Esophagus muscularis mucosa (tissue), 4 donors: ENCODE measurements at regions not wholly inside any gene's neighbourhood (a gene's known extent, or its start where the extent isn't known, plus 50 kb on each side); places are given as distances from the start of the nearest gene placed in this dataset.

Source experiments
- DNase-seq: peaks from one replicate; pipeline ENCODE4 v3.0.0-alpha.2; 2017; ENCODE audit errors: extremely low spot score
- H3K27ac ChIP-seq, 4 donors: fragments of 200-600 bp; sonication (generic); replicated peaks in 1 of 4; 1 replicate in 3 of 4; 2 replicates in 1 of 4; pipeline ENCODE4 v1.5.1; 2016 to 2019; ENCODE audit warnings: mild to moderate bottlenecking in 1 of 4
- H3K27me3 ChIP-seq, 4 donors: fragments of 200-600 bp; sonication (generic); one replicate each; pipeline versions ENCODE4 v1.5.1 to v1.6.0; 2016 to 2019
- H3K36me3 ChIP-seq, 4 donors: fragments of 200-600 bp; sonication (generic); one replicate each; pipeline ENCODE4 v1.5.1; 2016 to 2019
- H3K4me1 ChIP-seq, 4 donors: fragments of 200-600 bp; sonication (generic); one replicate each; pipeline ENCODE4 v1.5.1; 2016 to 2019
- H3K4me3 ChIP-seq, 4 donors: fragments of 200-600 bp; sonication (generic); 1 replicate in 2 of 4; 2 replicates in 2 of 4; pipeline ENCODE4 v1.5.1; 2016 to 2019; ENCODE audit warnings: mild to moderate bottlenecking in 4 of 4, moderate library complexity in 1 of 4
- H3K9me3 ChIP-seq, 4 donors: fragments of 200-600 bp; sonication (generic); 1 replicate in 3 of 4; 2 replicates in 1 of 4; pipeline ENCODE4 v1.5.1; 2016 to 2019
- CTCF ChIP-seq, 3 experiments: fragments of 200-600 bp in 2 of 3; fragments of 450-650 bp in 1 of 3; sonication (generic) in 2 of 3; IDR thresholded peaks; one replicate each; pipeline ENCODE4 v1.5.1; 2017 to 2019; ENCODE audit warnings: antibody characterized with exemption in 3 of 3, mild to moderate bottlenecking in 2 of 3, moderate library complexity in 1 of 3
- EP300 ChIP-seq: sonication (generic); formaldehyde crosslinking; IDR thresholded peaks from one replicate; pipeline ENCODE4 v1.6.1; 2017; ENCODE audit warnings: antibody characterized with exemption
- POLR2A ChIP-seq: fragments of 450-650 bp; IDR thresholded peaks from one replicate; pipeline ENCODE4 v1.6.1; 2017; ENCODE audit warnings: antibody characterized with exemption, moderate library complexity, mild to moderate bottlenecking, low read depth
- POLR2AphosphoS5 ChIP-seq, 2 donors: sonication (generic); formaldehyde crosslinking; IDR thresholded peaks; one replicate each; pipeline ENCODE4 v1.6.1; 2017; ENCODE audit warnings: antibody characterized with exemption in 2 of 2
- WGBS: methylation state at CpG from one replicate; pipeline ENCODE4 v1.1.5; 2018; 5-methylcytosine and 5-hydroxymethylcytosine counted together
- intact Hi-C: fragments of 100-400 bp; cut with DNase I; formaldehyde crosslinking; loops from one replicate; pipeline ENCODE4 v1.15.1; 2023

GRCh38 chr9:115943431-115944165 lies 210.0 kb upstream of the PAPPA start:
- no peaks in the 10 kb centered on the region for H3K9me3 ChIP-seq
- no peaks in the 10 kb centered on the region for H3K36me3 ChIP-seq
- TF ChIP-seq EP300 (no peak), POLR2AphosphoS5 (IDR thresholded peaks at IDR 0.05) (no peak), POLR2A (no peak), CTCF (IDR thresholded peaks at IDR 0.05) (no peak)
- H3K4me3 ChIP-seq: no peak overlapping the region
- intact Hi-C loops: no loop called here
- no peak for DNase-seq
- peaks cover 6 to 13% (median 9%) of the 10 kb centered on the region in 4 donors for H3K4me1 ChIP-seq
- no peaks in the 10 kb centered on the region for H3K27me3 ChIP-seq
- H3K27ac ChIP-seq: peak overlapping the region; percentile 42 to 73 (median 57)

- H3K9me3 ChIP-seq: no peaks in the 10 kb centered on the region
- peaks cover 6 to 13% (median 9%) of the 10 kb centered on the region in 4 donors for H3K4me1 ChIP-seq
- no peak overlapping the region for H3K4me3 ChIP-seq
- intact Hi-C loops: no loop called here
- H3K36me3 ChIP-seq: no peaks in the 10 kb centered on the region
- peak; percentile 95 for DNase-seq
- peak overlapping the region; percentile 46 to 73 (median 64) for H3K27ac ChIP-seq
- no peaks in the 10 kb centered on the region for H3K27me3 ChIP-seq
- TF ChIP-seq CTCF (IDR thresholded peaks at IDR 0.05) (no peak), EP300 (peak; percentile 79), POLR2A (no peak), POLR2AphosphoS5 (IDR thresholded peaks at IDR 0.05) (peak; percentile 65 to 72)
- WGBS: 55% methylated on average over 10 of the region's 10 CpGs
These were observed 209.2 kb upstream of the PAPPA start for GRCh38 chr9:115944166-115944948.

GRCh38 chr9:115945009-115945431 lies 208.6 kb upstream of the PAPPA start:
- no peak overlapping the region for H3K4me3 ChIP-seq
- no peaks in the 10 kb centered on the region for H3K27me3 ChIP-seq
- H3K9me3 ChIP-seq: no peaks in the 10 kb centered on the region
- no peaks in the 10 kb centered on the region for H3K36me3 ChIP-seq
- DNase-seq: no peak
- H3K27ac ChIP-seq: peak overlapping the region; percentile 46 to 73 (median 64)
- TF ChIP-seq POLR2A (no peak), CTCF (IDR thresholded peaks at IDR 0.05) (no peak), POLR2AphosphoS5 (IDR thresholded peaks at IDR 0.05) (no peak), EP300 (no peak)
- intact Hi-C loops: no loop called here
- peaks cover 6 to 13% (median 9%) of the 10 kb centered on the region in 4 donors for H3K4me1 ChIP-seq

GRCh38 chr9:115946530-115946929 lies 207.1 kb upstream of the PAPPA start:
- Histone ChIP-seq H3K9me3 (no peaks in the 10 kb centered on the region), H3K27me3 (no peaks in the 10 kb centered on the region), H3K27ac (no peak overlapping the region), H3K4me3 (no peak overlapping the region), H3K36me3 (no peaks in the 10 kb centered on the region), H3K4me1 (peaks cover 6 to 13% (median 9%) of the 10 kb centered on the region in 4 donors)
- TF ChIP-seq POLR2AphosphoS5 (IDR thresholded peaks at IDR 0.05) (no peak), EP300 (no peak), CTCF (IDR thresholded peaks at IDR 0.05) (no peak), POLR2A (no peak)
- intact Hi-C loops: no loop called here
- WGBS: 85% methylated on average over 2 of the region's 2 CpGs
- no peak for DNase-seq
